ENCODE measurements at regions not wholly inside any gene's neighbourhood (a gene's known extent, or its start where the extent isn't known, plus 50 kb on each side); places are given as distances from the start of the nearest gene placed in this dataset.
"Not testable (repeated sequence)": the region's sequence is repeated elsewhere in the genome, so short reads cannot be mapped to it uniquely, and the experiment has no call there.

GRCh38 chr22:48401523-48401922, 1426.2 kb downstream of the BRD1 start:
- TF ChIP-seq EZH2 (IDR thresholded peaks at IDR 0.05); POLR2AphosphoS5 (IDR thresholded peaks at IDR 0.05; ENCODE audit: borderline replicate concordance, low read depth, low read length); FOXP2 (optimal IDR thresholded peaks at IDR 0.05; ENCODE audit: control extremely low read depth, extremely low read length, insufficient read depth): not testable (repeated sequence)
